HEK293 (cell line): ENCODE measurements at regions not wholly inside any gene's neighbourhood (a gene's known extent, or its start where the extent isn't known, plus 50 kb on each side); places are given as distances from the start of the nearest gene placed in this dataset.

ENCODE experiments used
- CTCF ChIA-PET: fragments of 350-600 bp; formaldehyde crosslinking; extraction: SDS; loops from one replicate; lab custom pipeline; 2021; ENCODE audit warnings: antibody characterized with exemption; lab: Yijun Ruan, JAX
- POLR2A ChIA-PET: fragments of 300-600 bp; formaldehyde crosslinking; extraction: SDS; loops from one replicate; lab custom pipeline; 2020; ENCODE audit warnings: antibody characterized with exemption, inconsistent platforms; lab: Yijun Ruan, JAX
- H3K27ac ChIP-seq: fragments of 200-500 bp; sonication (Bioruptor generic); 2 replicates; pipeline ENCODE4 v1.5.1; 2014; ENCODE audit warnings: low read depth, low read length, control low read depth, inconsistent platforms; ENCODE audit errors: extremely low read depth
- H3K36me3 ChIP-seq, 2 experiments: fragments of 200-500 bp in 1 of 2; sonication (Bioruptor generic) in 1 of 2; 1 replicate in 1 of 2; 2 replicates in 1 of 2; pipeline ENCODE4 v1.5.1; 2014 to 2017; ENCODE audit warnings: inconsistent platforms in 2 of 2, low read length in 2 of 2; ENCODE audit not compliant: control insufficient read depth in 2 of 2, insufficient read depth in 1 of 2
- H3K4me1 ChIP-seq: fragments of 200-500 bp; sonication (Bioruptor generic); 2 replicates; pipeline ENCODE4 v1.5.1; 2014; ENCODE audit warnings: mild to moderate bottlenecking, low read length, inconsistent platforms; ENCODE audit not compliant: control insufficient read depth, insufficient read depth
- H3K4me3 ChIP-seq: 2 replicates; pipeline ENCODE4 v1.5.1; 2011; ENCODE audit warnings: low read depth, mild to moderate bottlenecking, control low read depth, low read length, moderate library complexity
- H3K9me3 ChIP-seq: fragments of 200-500 bp; sonication (Bioruptor generic); 2 replicates; pipeline ENCODE4 v1.5.1; 2014; ENCODE audit warnings: low read depth, low read length, inconsistent platforms; ENCODE audit not compliant: control insufficient read depth, insufficient read depth
- FEZF1 ChIP-seq: fragments of 450-650 bp; formaldehyde crosslinking; IDR thresholded peaks from 2 replicates; pipeline ENCODE4 v1.5.1; 2016; ENCODE audit warnings: missing biosample characterization, missing genetic modification characterization
- GLIS1 ChIP-seq: fragments of 450-650 bp; formaldehyde crosslinking; IDR thresholded peaks from 2 replicates; pipeline ENCODE4 v1.5.1; 2016; ENCODE audit warnings: missing biosample characterization, missing genetic modification characterization
- KLF8 ChIP-seq: fragments of 450-650 bp; formaldehyde crosslinking; IDR thresholded peaks from 2 replicates; pipeline ENCODE4 v1.5.1; 2016; ENCODE audit warnings: missing biosample characterization, missing genetic modification characterization
- OVOL3 ChIP-seq: fragments of 450-650 bp; formaldehyde crosslinking; IDR thresholded peaks from 2 replicates; pipeline ENCODE4 v1.5.1; 2016; ENCODE audit warnings: missing biosample characterization, missing genetic modification characterization
- YY2 ChIP-seq: fragments of 450-650 bp; formaldehyde crosslinking; IDR thresholded peaks from 2 replicates; pipeline ENCODE4 v1.5.1; 2016; ENCODE audit warnings: missing biosample characterization, missing genetic modification characterization
- ZNF24 ChIP-seq: fragments of 450-650 bp; formaldehyde crosslinking; IDR thresholded peaks from 2 replicates; pipeline ENCODE4 v1.5.1; 2016; ENCODE audit warnings: missing biosample characterization, missing genetic modification characterization
- ZNF248 ChIP-seq: fragments of 450-650 bp; formaldehyde crosslinking; IDR thresholded peaks from 2 replicates; pipeline ENCODE4 v1.5.1; 2017; ENCODE audit warnings: missing biosample characterization, missing genetic modification characterization
- ZNF423 ChIP-seq: fragments of 450-650 bp; formaldehyde crosslinking; IDR thresholded peaks from 2 replicates; pipeline ENCODE4 v1.5.1; 2016; ENCODE audit warnings: missing biosample characterization, missing genetic modification characterization
- ZNF426 ChIP-seq: fragments of 450-650 bp; formaldehyde crosslinking; IDR thresholded peaks from 2 replicates; pipeline ENCODE4 v1.5.1; 2017; ENCODE audit warnings: missing biosample characterization, missing genetic modification characterization, mild to moderate bottlenecking, inconsistent platforms, moderate library complexity
- ZNF513 ChIP-seq: fragments of 450-650 bp; IDR thresholded peaks from 2 replicates; pipeline ENCODE4 v1.5.1; 2018; ENCODE audit warnings: missing biosample characterization, missing genetic modification characterization
- ZNF529 ChIP-seq: fragments of 450-650 bp; formaldehyde crosslinking; IDR thresholded peaks from 2 replicates; pipeline ENCODE4 v1.5.1; 2017; ENCODE audit warnings: missing genetic modification characterization, missing biosample characterization; ENCODE audit not compliant: insufficient replicate concordance
- ZNF830 ChIP-seq: fragments of 450-650 bp; IDR thresholded peaks from 2 replicates; pipeline ENCODE4 v1.5.0; 2018; ENCODE audit warnings: missing biosample characterization, missing genetic modification characterization, low read depth, mild to moderate bottlenecking, moderate library complexity
- ZNF843 ChIP-seq: fragments of 450-650 bp; formaldehyde crosslinking; IDR thresholded peaks from 2 replicates; pipeline ENCODE4 v1.5.1; 2016; ENCODE audit warnings: missing biosample characterization, missing genetic modification characterization
- TF ChIP-seq, protein P1 (sequence below): fragments of 450-650 bp; formaldehyde crosslinking; IDR thresholded peaks from 2 replicates; pipeline ENCODE4 v1.5.1; 2016; ENCODE audit warnings: missing biosample characterization, missing genetic modification characterization
- TF ChIP-seq, protein P2 (sequence below): fragments of 450-650 bp; formaldehyde crosslinking; IDR thresholded peaks from 2 replicates; pipeline ENCODE4 v1.5.1; 2016; ENCODE audit warnings: missing biosample characterization, missing genetic modification characterization
- TF ChIP-seq, protein P3 (sequence below): fragments of 450-650 bp; formaldehyde crosslinking; IDR thresholded peaks from 2 replicates; pipeline ENCODE4 v1.5.1; 2017; ENCODE audit warnings: missing biosample characterization, missing genetic modification characterization
- TF ChIP-seq, protein P4 (sequence below): fragments of 450-650 bp; formaldehyde crosslinking; IDR thresholded peaks from 2 replicates; pipeline ENCODE4 v1.5.1; 2016; ENCODE audit warnings: missing biosample characterization, missing genetic modification characterization
- TF ChIP-seq, protein P5 (sequence below): fragments of 450-650 bp; formaldehyde crosslinking; IDR thresholded peaks from 2 replicates; pipeline ENCODE4 v1.5.1; 2016; ENCODE audit warnings: missing biosample characterization, missing genetic modification characterization
- TF ChIP-seq, protein P6 (sequence below): fragments of 450-650 bp; formaldehyde crosslinking; IDR thresholded peaks from 2 replicates; pipeline ENCODE4 v1.5.1; 2016; ENCODE audit warnings: missing biosample characterization, missing genetic modification characterization

DNA sequence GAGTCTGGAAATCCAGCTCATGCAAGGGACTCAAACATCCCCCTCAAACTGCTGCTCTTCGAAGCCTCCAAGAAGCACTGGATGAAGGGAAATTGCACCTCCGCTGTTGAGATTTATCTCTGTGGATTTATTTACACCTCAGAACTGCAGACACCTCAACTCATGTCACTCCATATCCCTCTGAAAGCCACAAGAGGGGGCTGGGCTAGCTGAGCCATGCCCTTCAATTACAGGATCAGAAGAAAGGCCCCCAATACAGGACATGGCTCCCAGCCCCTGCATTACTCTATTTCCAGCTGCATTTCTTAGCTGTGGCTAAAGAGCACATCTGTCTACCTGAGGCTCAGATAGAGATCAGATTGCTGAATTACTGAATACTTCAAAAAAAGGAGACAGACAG, 103.1 kb upstream of the DYNLRB2 start (continued):
- TF ChIP-seq, protein P1, sequence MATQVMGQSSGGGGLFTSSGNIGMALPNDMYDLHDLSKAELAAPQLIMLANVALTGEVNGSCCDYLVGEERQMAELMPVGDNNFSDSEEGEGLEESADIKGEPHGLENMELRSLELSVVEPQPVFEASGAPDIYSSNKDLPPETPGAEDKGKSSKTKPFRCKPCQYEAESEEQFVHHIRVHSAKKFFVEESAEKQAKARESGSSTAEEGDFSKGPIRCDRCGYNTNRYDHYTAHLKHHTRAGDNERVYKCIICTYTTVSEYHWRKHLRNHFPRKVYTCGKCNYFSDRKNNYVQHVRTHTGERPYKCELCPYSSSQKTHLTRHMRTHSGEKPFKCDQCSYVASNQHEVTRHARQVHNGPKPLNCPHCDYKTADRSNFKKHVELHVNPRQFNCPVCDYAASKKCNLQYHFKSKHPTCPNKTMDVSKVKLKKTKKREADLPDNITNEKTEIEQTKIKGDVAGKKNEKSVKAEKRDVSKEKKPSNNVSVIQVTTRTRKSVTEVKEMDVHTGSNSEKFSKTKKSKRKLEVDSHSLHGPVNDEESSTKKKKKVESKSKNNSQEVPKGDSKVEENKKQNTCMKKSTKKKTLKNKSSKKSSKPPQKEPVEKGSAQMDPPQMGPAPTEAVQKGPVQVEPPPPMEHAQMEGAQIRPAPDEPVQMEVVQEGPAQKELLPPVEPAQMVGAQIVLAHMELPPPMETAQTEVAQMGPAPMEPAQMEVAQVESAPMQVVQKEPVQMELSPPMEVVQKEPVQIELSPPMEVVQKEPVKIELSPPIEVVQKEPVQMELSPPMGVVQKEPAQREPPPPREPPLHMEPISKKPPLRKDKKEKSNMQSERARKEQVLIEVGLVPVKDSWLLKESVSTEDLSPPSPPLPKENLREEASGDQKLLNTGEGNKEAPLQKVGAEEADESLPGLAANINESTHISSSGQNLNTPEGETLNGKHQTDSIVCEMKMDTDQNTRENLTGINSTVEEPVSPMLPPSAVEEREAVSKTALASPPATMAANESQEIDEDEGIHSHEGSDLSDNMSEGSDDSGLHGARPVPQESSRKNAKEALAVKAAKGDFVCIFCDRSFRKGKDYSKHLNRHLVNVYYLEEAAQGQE (tag by site-specific recombination) = no peak
- TF ChIP-seq ZNF513 (tag by site-specific recombination) (no peak), ZNF426 (tag by site-specific recombination) (no peak), GLIS1 (tag by site-specific recombination) (no peak), FEZF1 (tag by site-specific recombination) (no peak), OVOL3 (tag by site-specific recombination) (no peak), ZNF24 (no peak), KLF8 (tag by site-specific recombination) (no peak)

GRCh38 chr16:80436510-80436909, 104.3 kb upstream of the DYNLRB2 start:
- no peaks in the 10 kb centered on the region for H3K9me3 ChIP-seq
- H3K27ac ChIP-seq = no peak overlapping the region
- no peaks in the 10 kb centered on the region for H3K36me3 ChIP-seq
- POLR2A ChIA-PET = no interaction called here
- no peak overlapping the region for H3K4me3 ChIP-seq
- CTCF ChIA-PET = interaction anchor here (0.5 to 0.9 kb wide), 3 partner anchors 19 to 90 kb away, joined by 3 to 5 read pairs (median 3); no protein-coding TSS in a partner anchor
- no peaks in the 10 kb centered on the region for H3K4me1 ChIP-seq
- TF ChIP-seq, protein P2, sequence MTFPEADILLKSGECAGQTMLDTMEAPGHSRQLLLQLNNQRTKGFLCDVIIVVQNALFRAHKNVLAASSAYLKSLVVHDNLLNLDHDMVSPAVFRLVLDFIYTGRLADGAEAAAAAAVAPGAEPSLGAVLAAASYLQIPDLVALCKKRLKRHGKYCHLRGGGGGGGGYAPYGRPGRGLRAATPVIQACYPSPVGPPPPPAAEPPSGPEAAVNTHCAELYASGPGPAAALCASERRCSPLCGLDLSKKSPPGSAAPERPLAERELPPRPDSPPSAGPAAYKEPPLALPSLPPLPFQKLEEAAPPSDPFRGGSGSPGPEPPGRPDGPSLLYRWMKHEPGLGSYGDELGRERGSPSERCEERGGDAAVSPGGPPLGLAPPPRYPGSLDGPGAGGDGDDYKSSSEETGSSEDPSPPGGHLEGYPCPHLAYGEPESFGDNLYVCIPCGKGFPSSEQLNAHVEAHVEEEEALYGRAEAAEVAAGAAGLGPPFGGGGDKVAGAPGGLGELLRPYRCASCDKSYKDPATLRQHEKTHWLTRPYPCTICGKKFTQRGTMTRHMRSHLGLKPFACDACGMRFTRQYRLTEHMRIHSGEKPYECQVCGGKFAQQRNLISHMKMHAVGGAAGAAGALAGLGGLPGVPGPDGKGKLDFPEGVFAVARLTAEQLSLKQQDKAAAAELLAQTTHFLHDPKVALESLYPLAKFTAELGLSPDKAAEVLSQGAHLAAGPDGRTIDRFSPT (tag by site-specific recombination) = no peak
- TF ChIP-seq ZNF843 (tag by site-specific recombination) (no peak), YY2 (tag by site-specific recombination) (no peak), ZNF423 (tag by site-specific recombination) (no peak), ZNF529 (no peak), ZNF830 (tag by site-specific recombination) (no peak), ZNF248 (tag by site-specific recombination) (no peak)
- TF ChIP-seq, protein P3, sequence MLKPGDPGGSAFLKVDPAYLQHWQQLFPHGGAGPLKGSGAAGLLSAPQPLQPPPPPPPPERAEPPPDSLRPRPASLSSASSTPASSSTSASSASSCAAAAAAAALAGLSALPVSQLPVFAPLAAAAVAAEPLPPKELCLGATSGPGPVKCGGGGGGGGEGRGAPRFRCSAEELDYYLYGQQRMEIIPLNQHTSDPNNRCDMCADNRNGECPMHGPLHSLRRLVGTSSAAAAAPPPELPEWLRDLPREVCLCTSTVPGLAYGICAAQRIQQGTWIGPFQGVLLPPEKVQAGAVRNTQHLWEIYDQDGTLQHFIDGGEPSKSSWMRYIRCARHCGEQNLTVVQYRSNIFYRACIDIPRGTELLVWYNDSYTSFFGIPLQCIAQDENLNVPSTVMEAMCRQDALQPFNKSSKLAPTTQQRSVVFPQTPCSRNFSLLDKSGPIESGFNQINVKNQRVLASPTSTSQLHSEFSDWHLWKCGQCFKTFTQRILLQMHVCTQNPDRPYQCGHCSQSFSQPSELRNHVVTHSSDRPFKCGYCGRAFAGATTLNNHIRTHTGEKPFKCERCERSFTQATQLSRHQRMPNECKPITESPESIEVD (tag by site-specific recombination) = no peak
- TF ChIP-seq, protein P4, sequence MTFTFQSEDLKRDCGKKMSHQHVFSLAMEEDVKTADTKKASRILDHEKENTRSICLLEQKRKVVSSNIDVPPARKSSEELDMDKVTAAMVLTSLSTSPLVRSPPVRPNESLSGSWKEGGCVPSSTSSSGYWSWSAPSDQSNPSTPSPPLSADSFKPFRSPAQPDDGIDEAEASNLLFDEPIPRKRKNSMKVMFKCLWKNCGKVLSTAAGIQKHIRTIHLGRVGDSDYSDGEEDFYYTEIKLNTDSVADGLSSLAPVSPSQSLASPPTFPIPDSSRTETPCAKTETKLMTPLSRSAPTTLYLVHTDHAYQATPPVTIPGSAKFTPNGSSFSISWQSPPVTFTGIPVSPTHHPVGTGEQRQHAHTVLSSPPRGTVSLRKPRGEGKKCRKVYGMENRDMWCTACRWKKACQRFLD (tag by site-specific recombination) = no peak
- TF ChIP-seq, protein P5, sequence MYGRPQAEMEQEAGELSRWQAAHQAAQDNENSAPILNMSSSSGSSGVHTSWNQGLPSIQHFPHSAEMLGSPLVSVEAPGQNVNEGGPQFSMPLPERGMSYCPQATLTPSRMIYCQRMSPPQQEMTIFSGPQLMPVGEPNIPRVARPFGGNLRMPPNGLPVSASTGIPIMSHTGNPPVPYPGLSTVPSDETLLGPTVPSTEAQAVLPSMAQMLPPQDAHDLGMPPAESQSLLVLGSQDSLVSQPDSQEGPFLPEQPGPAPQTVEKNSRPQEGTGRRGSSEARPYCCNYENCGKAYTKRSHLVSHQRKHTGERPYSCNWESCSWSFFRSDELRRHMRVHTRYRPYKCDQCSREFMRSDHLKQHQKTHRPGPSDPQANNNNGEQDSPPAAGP (tag by site-specific recombination) = no peak
- TF ChIP-seq, protein P6, sequence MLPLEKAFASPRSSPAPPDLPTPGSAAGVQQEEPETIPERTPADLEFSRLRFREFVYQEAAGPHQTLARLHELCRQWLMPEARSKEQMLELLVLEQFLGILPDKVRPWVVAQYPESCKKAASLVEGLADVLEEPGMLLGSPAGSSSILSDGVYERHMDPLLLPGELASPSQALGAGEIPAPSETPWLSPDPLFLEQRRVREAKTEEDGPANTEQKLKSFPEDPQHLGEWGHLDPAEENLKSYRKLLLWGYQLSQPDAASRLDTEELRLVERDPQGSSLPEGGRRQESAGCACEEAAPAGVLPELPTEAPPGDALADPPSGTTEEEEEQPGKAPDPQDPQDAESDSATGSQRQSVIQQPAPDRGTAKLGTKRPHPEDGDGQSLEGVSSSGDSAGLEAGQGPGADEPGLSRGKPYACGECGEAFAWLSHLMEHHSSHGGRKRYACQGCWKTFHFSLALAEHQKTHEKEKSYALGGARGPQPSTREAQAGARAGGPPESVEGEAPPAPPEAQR (tag by site-specific recombination) = no peak
